HEK293 (cell line): ENCODE measurements at regions not wholly inside any gene's neighbourhood (a gene's known extent, or its start where the extent isn't known, plus 50 kb on each side); places are given as distances from the start of the nearest gene placed in this dataset.

Source experiments
- CTCF ChIA-PET: fragments of 350-600 bp; formaldehyde crosslinking; extraction: SDS; loops from one replicate; lab custom pipeline; 2021; ENCODE audit warnings: antibody characterized with exemption; lab: Yijun Ruan, JAX
- POLR2A ChIA-PET: fragments of 300-600 bp; formaldehyde crosslinking; extraction: SDS; loops from one replicate; lab custom pipeline; 2020; ENCODE audit warnings: antibody characterized with exemption, inconsistent platforms; lab: Yijun Ruan, JAX
- H3K27ac ChIP-seq: fragments of 200-500 bp; sonication (Bioruptor generic); 2 replicates; pipeline ENCODE4 v1.5.1; 2014; ENCODE audit warnings: low read depth, low read length, control low read depth, inconsistent platforms; ENCODE audit errors: extremely low read depth
- H3K36me3 ChIP-seq, 2 experiments: fragments of 200-500 bp in 1 of 2; sonication (Bioruptor generic) in 1 of 2; 1 replicate in 1 of 2; 2 replicates in 1 of 2; pipeline ENCODE4 v1.5.1; 2014 to 2017; ENCODE audit warnings: inconsistent platforms in 2 of 2, low read length in 2 of 2; ENCODE audit not compliant: control insufficient read depth in 2 of 2, insufficient read depth in 1 of 2
- H3K4me1 ChIP-seq: fragments of 200-500 bp; sonication (Bioruptor generic); 2 replicates; pipeline ENCODE4 v1.5.1; 2014; ENCODE audit warnings: mild to moderate bottlenecking, low read length, inconsistent platforms; ENCODE audit not compliant: control insufficient read depth, insufficient read depth
- H3K4me3 ChIP-seq: 2 replicates; pipeline ENCODE4 v1.5.1; 2011; ENCODE audit warnings: low read depth, mild to moderate bottlenecking, control low read depth, low read length, moderate library complexity
- H3K9me3 ChIP-seq: fragments of 200-500 bp; sonication (Bioruptor generic); 2 replicates; pipeline ENCODE4 v1.5.1; 2014; ENCODE audit warnings: low read depth, low read length, inconsistent platforms; ENCODE audit not compliant: control insufficient read depth, insufficient read depth
- BCL11A ChIP-seq: fragments of 450-650 bp; formaldehyde crosslinking; IDR thresholded peaks from 2 replicates; pipeline ENCODE4 v1.5.1; 2016; ENCODE audit warnings: low read depth, missing biosample characterization, missing genetic modification characterization
- GFI1B ChIP-seq: fragments of 450-650 bp; formaldehyde crosslinking; IDR thresholded peaks from 2 replicates; pipeline ENCODE4 v1.5.1; 2016; ENCODE audit warnings: missing biosample characterization, missing genetic modification characterization
- GLI2 ChIP-seq: fragments of 450-650 bp; formaldehyde crosslinking; IDR thresholded peaks from 2 replicates; pipeline ENCODE4; 2017; ENCODE audit warnings: missing biosample characterization, missing genetic modification characterization, low read depth, borderline replicate concordance
- HOXD13 ChIP-seq: sonication (generic); formaldehyde crosslinking; IDR thresholded peaks from 2 replicates; pipeline ENCODE4 v1.8.0; 2022; ENCODE audit warnings: missing genetic modification reagents, borderline replicate concordance
- PRDM1 ChIP-seq: fragments of 450-650 bp; formaldehyde crosslinking; IDR thresholded peaks from 2 replicates; pipeline ENCODE4; 2016; ENCODE audit warnings: missing biosample characterization, missing genetic modification characterization
- SALL2 ChIP-seq: fragments of 450-650 bp; formaldehyde crosslinking; IDR thresholded peaks from 2 replicates; pipeline ENCODE4 v1.5.0; 2017; ENCODE audit warnings: missing biosample characterization, mild to moderate bottlenecking, missing genetic modification characterization, borderline replicate concordance
- ZBTB26 ChIP-seq: fragments of 450-650 bp; formaldehyde crosslinking; optimal IDR thresholded peaks from 2 replicates; pipeline ENCODE3; 2016; ENCODE audit warnings: missing biosample characterization, mild to moderate bottlenecking, missing genetic modification characterization
- ZBTB49 ChIP-seq: fragments of 450-650 bp; formaldehyde crosslinking; IDR thresholded peaks from 2 replicates; pipeline ENCODE4 v1.5.1; 2016; ENCODE audit warnings: missing biosample characterization, missing genetic modification characterization, low read depth
- ZFP3 ChIP-seq: fragments of 450-650 bp; formaldehyde crosslinking; IDR thresholded peaks from 2 replicates; pipeline ENCODE4 v1.5.1; 2016; ENCODE audit warnings: low read depth, missing biosample characterization, missing genetic modification characterization
- ZNF112 ChIP-seq: fragments of 450-650 bp; formaldehyde crosslinking; IDR thresholded peaks from 2 replicates; pipeline ENCODE4 v1.5.0; 2017; ENCODE audit warnings: missing biosample characterization, missing genetic modification characterization
- ZNF133 ChIP-seq: fragments of 450-650 bp; formaldehyde crosslinking; IDR thresholded peaks from 2 replicates; pipeline ENCODE4 v1.5.1; 2016; ENCODE audit warnings: missing biosample characterization, missing genetic modification characterization
- ZNF138 ChIP-seq: fragments of 450-650 bp; formaldehyde crosslinking; IDR thresholded peaks from 2 replicates; pipeline ENCODE4 v1.5.1; 2016; ENCODE audit warnings: missing biosample characterization, missing genetic modification characterization, borderline replicate concordance
- ZNF175 ChIP-seq: fragments of 450-650 bp; formaldehyde crosslinking; IDR thresholded peaks from 2 replicates; pipeline ENCODE4 v1.5.1; 2016; ENCODE audit warnings: missing biosample characterization, missing genetic modification characterization
- ZNF184 ChIP-seq: fragments of 450-650 bp; IDR thresholded peaks from 2 replicates; pipeline ENCODE4 v1.5.1; 2018; ENCODE audit warnings: missing biosample characterization, mild to moderate bottlenecking, missing genetic modification characterization
- ZNF221 ChIP-seq: fragments of 450-650 bp; formaldehyde crosslinking; IDR thresholded peaks from 2 replicates; pipeline ENCODE4 v1.5.1; 2017; ENCODE audit warnings: missing biosample characterization, missing genetic modification characterization, borderline replicate concordance
- ZNF223 ChIP-seq: fragments of 450-650 bp; formaldehyde crosslinking; IDR thresholded peaks from 2 replicates; pipeline ENCODE4 v1.5.1; 2016; ENCODE audit warnings: missing biosample characterization, missing genetic modification characterization
- ZNF621 ChIP-seq: fragments of 450-650 bp; formaldehyde crosslinking; IDR thresholded peaks from 2 replicates; pipeline ENCODE4 v1.5.1; 2017; ENCODE audit warnings: missing biosample characterization, missing genetic modification characterization
- ZNF623 ChIP-seq: fragments of 450-650 bp; formaldehyde crosslinking; IDR thresholded peaks from 2 replicates; pipeline ENCODE4 v1.5.1; 2016; ENCODE audit warnings: missing biosample characterization, missing genetic modification characterization
- ZNF76 ChIP-seq: fragments of 450-650 bp; formaldehyde crosslinking; IDR thresholded peaks from 2 replicates; pipeline ENCODE4; 2016; ENCODE audit warnings: low read depth, missing biosample characterization, missing genetic modification characterization, borderline replicate concordance
- ZNF791 ChIP-seq: fragments of 450-650 bp; formaldehyde crosslinking; IDR thresholded peaks from 2 replicates; pipeline ENCODE4 v1.5.1; 2016; ENCODE audit warnings: missing biosample characterization, missing genetic modification characterization
- TF ChIP-seq, protein P1 (sequence below): fragments of 450-650 bp; formaldehyde crosslinking; IDR thresholded peaks from 2 replicates; pipeline ENCODE4 v1.5.1; 2016; ENCODE audit warnings: missing biosample characterization, missing genetic modification characterization
- TF ChIP-seq, protein P2 (sequence below): fragments of 450-650 bp; formaldehyde crosslinking; IDR thresholded peaks from 2 replicates; pipeline ENCODE4 v1.5.1; 2016; ENCODE audit warnings: missing biosample characterization, missing genetic modification characterization
- TF ChIP-seq, protein P3 (sequence below): fragments of 450-650 bp; formaldehyde crosslinking; IDR thresholded peaks from 2 replicates; pipeline ENCODE4 v1.5.1; 2016; ENCODE audit warnings: missing biosample characterization, missing genetic modification characterization

- ChIA-PET CTCF (interaction anchor here (0.6 kb wide), 1 partner anchor 420 kb away, joined by 3 read pairs; no protein-coding TSS in a partner anchor), POLR2A (no interaction called here)
- Histone ChIP-seq H3K4me3 (no peak overlapping the region), H3K27ac (no peak overlapping the region), H3K9me3 (no peaks in the 10 kb centered on the region), H3K36me3 (no peaks in the 10 kb centered on the region), H3K4me1 (no peaks in the 10 kb centered on the region)
- TF ChIP-seq ZNF175 (tag by site-specific recombination) (no peak), ZNF184 (tag by site-specific recombination) (no peak), GLI2 (tag by site-specific recombination) (no peak), GFI1B (tag by site-specific recombination) (no peak)
These were observed 560.0 kb upstream of the KCND2 start for GRCh38 chr7:119712886-119713462.

GRCh38 chr7:119713606-119714005 is 559.4 kb upstream of the KCND2 start:
- no peak overlapping the region for H3K27ac ChIP-seq
- CTCF ChIA-PET, result interaction anchor here (0.6 kb wide), 1 partner anchor 419 kb away, joined by 3 read pairs; no protein-coding TSS in a partner anchor
- no peaks in the 10 kb centered on the region for H3K36me3 ChIP-seq
- no peak overlapping the region for H3K4me3 ChIP-seq
- H3K4me1 ChIP-seq, result no peaks in the 10 kb centered on the region
- POLR2A ChIA-PET, result no interaction called here
- H3K9me3 ChIP-seq, result no peaks in the 10 kb centered on the region
- TF ChIP-seq ZBTB49 (tag by site-specific recombination) (no peak), HOXD13 (CRISPR knock-in tag) (no peak), ZNF138 (tag by site-specific recombination) (no peak), ZNF623 (tag by site-specific recombination) (no peak), BCL11A (no peak), ZNF223 (tag by site-specific recombination) (no peak), ZNF76 (tag by site-specific recombination) (no peak), ZNF791 (tag by site-specific recombination) (no peak), PRDM1 (no peak), ZNF221 (tag by site-specific recombination) (no peak), ZNF112 (no peak), ZNF133 (tag by site-specific recombination) (no peak), SALL2 (tag by site-specific recombination) (no peak), ZFP3 (tag by site-specific recombination) (no peak), ZBTB26 (no peak), ZNF621 (tag by site-specific recombination) (no peak)
- TF ChIP-seq, protein P1, sequence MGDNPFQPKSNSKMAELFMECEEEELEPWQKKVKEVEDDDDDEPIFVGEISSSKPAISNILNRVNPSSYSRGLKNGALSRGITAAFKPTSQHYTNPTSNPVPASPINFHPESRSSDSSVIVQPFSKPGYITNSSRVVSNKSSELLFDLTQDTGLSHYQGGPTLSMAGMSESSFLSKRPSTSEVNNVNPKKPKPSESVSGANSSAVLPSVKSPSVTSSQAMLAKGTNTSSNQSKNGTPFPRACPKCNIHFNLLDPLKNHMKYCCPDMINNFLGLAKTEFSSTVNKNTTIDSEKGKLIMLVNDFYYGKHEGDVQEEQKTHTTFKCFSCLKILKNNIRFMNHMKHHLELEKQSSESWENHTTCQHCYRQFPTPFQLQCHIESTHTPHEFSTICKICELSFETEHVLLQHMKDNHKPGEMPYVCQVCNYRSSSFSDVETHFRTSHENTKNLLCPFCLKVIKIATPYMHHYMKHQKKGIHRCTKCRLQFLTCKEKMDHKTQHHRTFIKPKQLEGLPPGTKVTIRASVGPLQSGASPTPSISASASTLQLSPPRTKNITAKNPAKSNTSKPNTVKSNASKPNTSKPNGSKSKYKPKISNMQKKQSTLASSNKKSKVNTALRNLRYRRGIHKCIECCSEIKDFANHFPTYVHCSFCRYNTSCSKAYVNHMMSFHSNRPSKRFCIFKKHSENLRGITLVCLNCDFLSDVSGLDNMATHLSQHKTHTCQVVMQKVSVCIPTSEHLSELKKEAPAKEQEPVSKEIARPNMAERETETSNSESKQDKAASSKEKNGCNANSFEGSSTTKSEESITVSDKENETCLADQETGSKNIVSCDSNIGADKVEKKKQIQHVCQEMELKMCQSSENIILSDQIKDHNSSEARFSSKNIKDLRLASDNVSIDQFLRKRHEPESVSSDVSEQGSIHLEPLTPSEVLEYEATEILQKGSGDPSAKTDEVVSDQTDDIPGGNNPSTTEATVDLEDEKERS, result no peak
- TF ChIP-seq, protein P2, sequence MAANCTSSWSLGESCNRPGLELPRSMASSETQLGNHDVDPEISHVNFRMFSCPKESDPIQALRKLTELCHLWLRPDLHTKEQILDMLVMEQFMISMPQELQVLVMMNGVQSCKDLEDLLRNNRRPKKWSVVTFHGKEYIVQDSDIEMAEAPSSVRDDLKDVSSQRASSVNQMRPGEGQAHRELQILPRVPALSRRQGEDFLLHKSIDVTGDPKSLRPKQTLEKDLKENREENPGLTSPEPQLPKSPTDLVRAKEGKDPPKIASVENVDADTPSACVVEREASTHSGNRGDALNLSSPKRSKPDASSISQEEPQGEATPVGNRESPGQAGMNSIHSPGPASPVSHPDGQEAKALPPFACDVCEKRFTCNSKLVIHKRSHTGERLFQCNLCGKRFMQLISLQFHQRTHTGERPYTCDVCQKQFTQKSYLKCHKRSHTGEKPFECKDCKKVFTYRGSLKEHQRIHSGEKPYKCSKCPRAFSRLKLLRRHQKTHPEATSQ (tag by site-specific recombination), result no peak
- TF ChIP-seq, protein P3, sequence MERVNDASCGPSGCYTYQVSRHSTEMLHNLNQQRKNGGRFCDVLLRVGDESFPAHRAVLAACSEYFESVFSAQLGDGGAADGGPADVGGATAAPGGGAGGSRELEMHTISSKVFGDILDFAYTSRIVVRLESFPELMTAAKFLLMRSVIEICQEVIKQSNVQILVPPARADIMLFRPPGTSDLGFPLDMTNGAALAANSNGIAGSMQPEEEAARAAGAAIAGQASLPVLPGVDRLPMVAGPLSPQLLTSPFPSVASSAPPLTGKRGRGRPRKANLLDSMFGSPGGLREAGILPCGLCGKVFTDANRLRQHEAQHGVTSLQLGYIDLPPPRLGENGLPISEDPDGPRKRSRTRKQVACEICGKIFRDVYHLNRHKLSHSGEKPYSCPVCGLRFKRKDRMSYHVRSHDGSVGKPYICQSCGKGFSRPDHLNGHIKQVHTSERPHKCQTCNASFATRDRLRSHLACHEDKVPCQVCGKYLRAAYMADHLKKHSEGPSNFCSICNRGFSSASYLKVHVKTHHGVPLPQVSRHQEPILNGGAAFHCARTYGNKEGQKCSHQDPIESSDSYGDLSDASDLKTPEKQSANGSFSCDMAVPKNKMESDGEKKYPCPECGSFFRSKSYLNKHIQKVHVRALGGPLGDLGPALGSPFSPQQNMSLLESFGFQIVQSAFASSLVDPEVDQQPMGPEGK (tag by site-specific recombination), result no peak
